ENCODE measurements at regions not wholly inside any gene's neighbourhood (a gene's known extent, or its start where the extent isn't known, plus 50 kb on each side); places are given as distances from the start of the nearest gene placed in this dataset.

GRCh38 chr6:5869676-5870075 is 137.0 kb downstream of the NRN1 start:
- H3K27me3 ChIP-seq (ENCODE audit: insufficient read depth, low read length): no peaks in the 10 kb centered on the region
- no peak overlapping the region for H3K4me3 ChIP-seq (ENCODE audit: low read length)

GRCh38 chr6:5869261-5869660 is 137.5 kb downstream of the NRN1 start:
- Histone ChIP-seq H3K27me3 (ENCODE audit: insufficient read depth, low read length) (no peaks in the 10 kb centered on the region), H3K4me3 (ENCODE audit: low read length) (no peak overlapping the region), H3K9me3 (ENCODE audit: low read depth, low read length) (peaks cover 12% of the 10 kb centered on the region)

More at GRCh38 chr6:5869676-5870075, 137.0 kb downstream of the NRN1 start:
- Histone ChIP-seq H3K4me1 (ENCODE audit: insufficient read depth, low read length) (peaks cover 12% of the 10 kb centered on the region), H3K9me3 (ENCODE audit: low read depth, low read length) (peaks cover 12% of the 10 kb centered on the region)

GRCh38 chr6:5866547-5867051 is 140.1 kb downstream of the NRN1 start:
- no peak overlapping the region for H3K4me3 ChIP-seq (ENCODE audit: low read length)
- H3K4me1 ChIP-seq (ENCODE audit: insufficient read depth, low read length): peaks cover 12% of the 10 kb centered on the region
- peaks cover 12% of the 10 kb centered on the region for H3K9me3 ChIP-seq (ENCODE audit: low read depth, low read length)
- no peaks in the 10 kb centered on the region for H3K27me3 ChIP-seq (ENCODE audit: insufficient read depth, low read length)

More at GRCh38 chr6:5869261-5869660, 137.5 kb downstream of the NRN1 start:
- peaks cover 12% of the 10 kb centered on the region for H3K4me1 ChIP-seq (ENCODE audit: insufficient read depth, low read length)

DNA sequence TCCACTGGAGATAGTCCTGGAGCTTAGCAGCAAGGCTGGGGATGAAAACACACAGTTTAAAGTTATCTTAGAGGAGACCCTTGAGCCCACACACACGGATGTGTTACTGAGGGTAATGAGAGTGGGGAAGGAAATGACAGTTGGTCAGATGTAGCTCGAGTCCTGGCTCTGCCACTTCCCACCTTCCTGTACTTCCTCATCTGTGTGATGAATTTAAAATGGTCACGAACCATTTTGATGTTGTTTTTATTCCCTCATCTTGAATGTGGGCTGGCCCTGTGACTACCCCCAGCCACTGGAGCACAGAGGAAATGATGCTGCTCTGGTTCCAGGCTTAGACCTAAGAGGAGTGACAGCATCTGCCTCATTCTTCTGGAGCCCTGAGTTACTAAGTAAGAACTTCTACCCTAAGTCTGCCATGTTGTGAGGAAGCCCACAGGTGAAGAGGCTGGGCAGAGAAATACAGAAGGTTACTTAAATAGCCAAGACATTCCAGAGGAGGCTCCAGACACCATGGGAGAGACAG is 141.2 kb downstream of the NRN1 start:
- Histone ChIP-seq H3K9me3 (ENCODE audit: low read depth, low read length) (peaks cover 4% of the 10 kb centered on the region), H3K4me1 (ENCODE audit: insufficient read depth, low read length) (peaks cover 12% of the 10 kb centered on the region), H3K4me3 (ENCODE audit: low read length) (no peak overlapping the region)

GRCh38 chr6:5860849-5861248 is 145.9 kb downstream of the NRN1 start:
- no peak overlapping the region for H3K4me3 ChIP-seq (ENCODE audit: low read length)
- H3K9me3 ChIP-seq (ENCODE audit: low read depth, low read length): no peaks in the 10 kb centered on the region
- H3K4me1 ChIP-seq (ENCODE audit: insufficient read depth, low read length): peaks cover 8% of the 10 kb centered on the region

More for the DNA sequence above, 141.2 kb downstream of the NRN1 start:
- H3K27me3 ChIP-seq (ENCODE audit: insufficient read depth, low read length): no peaks in the 10 kb centered on the region

DNA sequence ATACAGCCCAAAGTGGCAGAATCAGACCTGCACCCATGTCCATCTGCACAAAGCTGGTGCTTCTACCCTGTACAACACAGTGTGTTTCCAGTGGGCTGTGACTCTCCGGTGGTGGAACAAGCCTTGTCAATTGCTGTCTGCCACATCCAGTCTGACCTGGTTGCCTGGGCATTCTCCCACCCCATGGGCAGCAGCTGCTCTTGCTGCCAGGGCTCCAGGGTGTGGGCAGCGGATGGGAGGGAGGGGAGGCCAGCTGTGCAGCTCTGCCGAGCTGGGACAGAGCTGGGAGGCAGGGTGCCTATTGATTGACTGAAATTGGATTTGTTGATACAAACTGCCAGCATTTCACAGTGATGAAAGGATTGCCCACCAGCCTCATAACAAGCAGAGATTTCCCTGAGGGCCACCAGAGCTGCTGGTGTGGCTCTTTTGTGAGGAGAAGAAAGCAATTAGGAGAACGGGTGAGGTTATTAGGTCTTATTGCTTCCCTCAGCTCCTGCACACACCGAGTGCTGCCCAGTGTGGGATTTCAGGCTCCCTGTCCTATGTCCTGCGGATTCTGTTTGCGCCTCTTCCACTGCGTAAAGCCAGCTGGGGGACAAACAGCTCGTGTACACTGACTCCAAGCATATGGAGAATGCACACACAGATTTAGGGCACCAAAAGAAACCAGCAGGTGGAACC is 150.8 kb downstream of the NRN1 start:
- Histone ChIP-seq H3K27me3 (ENCODE audit: insufficient read depth, low read length) (peaks cover 14% of the 10 kb centered on the region), H3K4me3 (ENCODE audit: low read length) (no peak overlapping the region), H3K9me3 (ENCODE audit: low read depth, low read length) (no peaks in the 10 kb centered on the region), H3K4me1 (ENCODE audit: insufficient read depth, low read length) (peaks cover 10% of the 10 kb centered on the region)

More at GRCh38 chr6:5860849-5861248, 145.9 kb downstream of the NRN1 start:
- no peaks in the 10 kb centered on the region for H3K27me3 ChIP-seq (ENCODE audit: insufficient read depth, low read length)

DNA sequence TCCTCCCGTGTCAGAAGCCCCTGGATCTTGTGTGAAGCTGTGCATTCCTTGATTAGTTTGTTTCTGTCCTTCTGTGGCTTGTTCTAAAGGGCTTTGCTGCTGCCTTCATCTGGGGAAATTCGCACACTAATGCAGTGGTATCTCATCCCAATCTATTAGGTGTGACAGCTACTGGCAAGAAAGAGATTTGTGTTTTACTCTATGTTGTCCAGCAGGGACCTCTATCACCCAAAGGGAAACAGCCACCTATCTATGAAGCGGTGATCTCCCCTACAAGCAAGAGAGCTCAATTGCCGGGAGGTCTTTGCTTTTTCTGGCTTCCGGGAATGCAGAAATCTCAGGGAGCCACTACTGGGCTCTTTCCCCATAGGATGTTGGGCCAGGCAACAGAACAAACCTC is 151.8 kb downstream of the NRN1 start:
- Histone ChIP-seq H3K27me3 (ENCODE audit: insufficient read depth, low read length) (peaks cover 23% of the 10 kb centered on the region), H3K4me1 (ENCODE audit: insufficient read depth, low read length) (peaks cover 13% of the 10 kb centered on the region), H3K4me3 (ENCODE audit: low read length) (no peak overlapping the region), H3K9me3 (ENCODE audit: low read depth, low read length) (no peaks in the 10 kb centered on the region)

- Histone ChIP-seq H3K4me3 (ENCODE audit: low read length) (peak overlapping the region; percentile 40), H3K27me3 (ENCODE audit: insufficient read depth, low read length) (peaks cover 26% of the 10 kb centered on the region)
These were observed 155.4 kb downstream of the NRN1 start for GRCh38 chr6:5851261-5851757.

GRCh38 chr6:5850848-5851255 is 155.9 kb downstream of the NRN1 start:
- Histone ChIP-seq H3K4me1 (ENCODE audit: insufficient read depth, low read length) (peaks cover 13% of the 10 kb centered on the region), H3K4me3 (ENCODE audit: low read length) (peak overlapping the region; percentile 40), H3K9me3 (ENCODE audit: low read depth, low read length) (no peaks in the 10 kb centered on the region), H3K27me3 (ENCODE audit: insufficient read depth, low read length) (peaks cover 26% of the 10 kb centered on the region)

More at GRCh38 chr6:5851261-5851757, 155.4 kb downstream of the NRN1 start:
- Histone ChIP-seq H3K4me1 (ENCODE audit: insufficient read depth, low read length) (peaks cover 13% of the 10 kb centered on the region), H3K9me3 (ENCODE audit: low read depth, low read length) (no peaks in the 10 kb centered on the region)

DNA sequence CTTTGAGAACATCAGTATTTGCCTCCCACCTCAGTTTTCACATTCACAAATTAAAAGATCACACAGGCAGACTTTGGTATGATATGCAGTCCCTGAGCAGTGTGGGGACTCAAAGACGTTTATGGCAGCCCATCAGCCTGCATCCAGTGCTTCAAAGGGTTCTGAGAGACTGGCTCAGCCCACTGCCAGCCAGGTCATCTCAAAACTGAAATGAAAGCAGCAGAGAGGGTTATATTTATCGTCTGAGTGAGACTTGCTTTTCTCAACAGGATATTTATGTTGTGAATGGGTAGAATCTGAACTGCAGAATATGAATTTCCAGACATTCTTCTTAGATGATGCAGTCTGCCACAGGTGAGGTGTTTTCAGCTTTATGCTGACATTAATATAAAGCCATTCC is 159.8 kb downstream of the NRN1 start:
- Histone ChIP-seq H3K4me3 (ENCODE audit: low read length) (no peak overlapping the region), H3K9me3 (ENCODE audit: low read depth, low read length) (no peaks in the 10 kb centered on the region), H3K4me1 (ENCODE audit: insufficient read depth, low read length) (peaks cover 13% of the 10 kb centered on the region), H3K27me3 (ENCODE audit: insufficient read depth, low read length) (peaks cover 23% of the 10 kb centered on the region)

DNA sequence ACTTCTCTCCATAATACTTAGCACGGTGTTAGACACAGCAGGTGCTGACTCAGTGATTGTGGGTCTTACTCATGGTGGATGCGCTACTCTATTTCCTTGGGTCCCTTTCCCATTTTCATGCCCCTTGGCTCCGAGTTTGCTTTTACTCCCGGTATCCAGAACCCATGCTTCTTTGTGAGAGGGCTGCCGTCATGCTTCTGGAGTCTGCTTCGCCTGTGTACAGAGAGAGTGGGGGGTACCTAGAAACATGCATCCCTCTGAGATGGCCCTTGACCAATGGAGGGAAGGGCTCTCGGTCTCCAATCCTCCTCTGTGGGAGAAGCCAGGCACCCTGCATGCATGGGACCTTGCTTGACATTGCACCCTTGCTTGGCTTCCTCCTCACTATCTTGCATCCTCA is 160.4 kb downstream of the NRN1 start:
- H3K4me3 ChIP-seq (ENCODE audit: low read length): no peak overlapping the region
- peaks cover 8% of the 10 kb centered on the region for H3K4me1 ChIP-seq (ENCODE audit: insufficient read depth, low read length)
- peaks cover 17% of the 10 kb centered on the region for H3K27me3 ChIP-seq (ENCODE audit: insufficient read depth, low read length)
- H3K9me3 ChIP-seq (ENCODE audit: low read depth, low read length): no peaks in the 10 kb centered on the region

DNA sequence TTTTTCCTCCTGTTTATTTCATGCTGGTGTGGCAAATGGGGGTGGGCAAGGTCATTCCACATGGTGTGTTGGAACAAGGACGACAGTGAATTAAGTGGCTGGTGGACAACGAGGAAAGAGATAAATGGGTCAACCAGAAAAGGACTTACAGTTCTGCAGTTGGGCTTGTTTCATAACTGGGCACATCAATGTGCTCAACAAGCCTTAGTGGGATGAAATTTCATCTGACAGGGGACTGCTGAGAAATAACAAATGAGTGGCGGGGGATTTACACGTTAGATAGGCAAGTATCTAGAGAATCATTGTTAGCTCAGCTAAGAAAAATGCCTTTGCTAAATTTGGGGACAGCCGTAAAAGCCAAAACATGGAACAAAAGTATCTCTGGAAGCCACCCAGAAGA is 163.6 kb downstream of the NRN1 start:
- Histone ChIP-seq H3K27me3 (ENCODE audit: insufficient read depth, low read length) (peaks cover 2% of the 10 kb centered on the region), H3K4me3 (ENCODE audit: low read length) (no peak overlapping the region), H3K9me3 (ENCODE audit: low read depth, low read length) (no peaks in the 10 kb centered on the region), H3K4me1 (ENCODE audit: insufficient read depth, low read length) (no peaks in the 10 kb centered on the region)

DNA sequence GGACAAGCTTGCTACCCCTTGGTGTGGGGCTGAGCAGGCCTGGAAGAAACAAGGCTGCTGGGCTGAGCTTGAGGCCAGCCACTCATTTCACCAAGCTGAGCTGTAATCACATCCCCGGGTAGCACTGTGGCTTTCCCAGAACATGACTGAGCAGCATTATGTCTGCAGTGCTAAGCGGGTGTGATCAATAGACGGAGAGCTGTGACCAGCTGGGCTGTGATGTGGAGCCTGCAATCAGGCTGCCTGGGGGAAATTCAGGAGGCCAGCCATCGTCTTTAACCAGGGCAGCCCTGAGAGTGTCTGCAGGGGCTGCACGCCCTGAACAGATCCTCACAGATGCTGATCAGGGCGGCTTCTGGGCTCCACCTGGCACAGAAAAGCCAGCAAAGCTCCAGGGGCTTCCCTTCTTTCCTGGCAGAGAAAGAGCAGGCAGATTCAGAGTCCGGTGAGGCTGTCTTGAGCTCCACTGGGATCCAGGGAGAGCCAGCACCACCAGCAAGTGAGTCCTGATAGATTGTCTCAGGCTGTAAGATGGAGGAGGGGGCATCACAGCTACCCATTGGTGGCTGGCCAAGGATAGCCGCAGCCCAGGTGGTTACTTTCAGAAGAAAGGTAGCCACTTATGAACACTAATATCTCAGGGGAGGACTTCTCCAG is 165.9 kb downstream of the NRN1 start:
- no peak overlapping the region for H3K4me3 ChIP-seq (ENCODE audit: low read length)
- no peaks in the 10 kb centered on the region for H3K4me1 ChIP-seq (ENCODE audit: insufficient read depth, low read length)
- peaks cover 2% of the 10 kb centered on the region for H3K27me3 ChIP-seq (ENCODE audit: insufficient read depth, low read length)
- H3K9me3 ChIP-seq (ENCODE audit: low read depth, low read length): no peaks in the 10 kb centered on the region

- Histone ChIP-seq H3K27me3 (ENCODE audit: insufficient read depth, low read length) (no peaks in the 10 kb centered on the region), H3K4me3 (ENCODE audit: low read length) (no peak overlapping the region), H3K9me3 (ENCODE audit: low read depth, low read length) (no peaks in the 10 kb centered on the region), H3K4me1 (ENCODE audit: insufficient read depth, low read length) (no peaks in the 10 kb centered on the region)
These were observed 167.9 kb downstream of the NRN1 start for GRCh38 chr6:5838656-5839396.

- peaks cover 14% of the 10 kb centered on the region for H3K4me1 ChIP-seq (ENCODE audit: insufficient read depth, low read length)
- H3K9me3 ChIP-seq (ENCODE audit: low read depth, low read length): no peaks in the 10 kb centered on the region
- no peak overlapping the region for H3K4me3 ChIP-seq (ENCODE audit: low read length)
- no peaks in the 10 kb centered on the region for H3K27me3 ChIP-seq (ENCODE audit: insufficient read depth, low read length)
These were observed 169.4 kb downstream of the NRN1 start for GRCh38 chr6:5837323-5837722.

Data from mononuclear cell (primary cell).